GM12878 (cell line): ENCODE measurements at regions not wholly inside any gene's neighbourhood (a gene's known extent, or its start where the extent isn't known, plus 50 kb on each side); places are given as distances from the start of the nearest gene placed in this dataset.

Experiments used
- BRCA1 ChIP-seq: IDR thresholded peaks from 2 replicates; pipeline ENCODE4 v1.6.1; 2011; ENCODE audit warnings: low read depth, low read length, improper control_type of control experiment
- CHD1 ChIP-seq: IDR thresholded peaks from 2 replicates; pipeline ENCODE4 v1.6.1; 2012; ENCODE audit warnings: low read depth, low read length, improper control_type of control experiment
- CHD2 ChIP-seq: IDR thresholded peaks from 2 replicates; pipeline ENCODE4 v1.6.1; 2011; ENCODE audit warnings: low read depth, low read length, improper control_type of control experiment, borderline replicate concordance
- CTCF ChIP-seq, 3 experiments: IDR thresholded peaks in 2 of 3; conservative IDR thresholded peaks in 1 of 3; 2 replicates each; pipeline ENCODE4 v1.5.1; 2011; ENCODE audit warnings: low read depth in 3 of 3, low read length in 3 of 3, mild to moderate bottlenecking in 3 of 3, control low read depth in 2 of 3, moderate library complexity in 2 of 3, inconsistent platforms in 1 of 3, mixed read lengths in 1 of 3; ENCODE audit not compliant: control insufficient read depth in 2 of 3, insufficient read depth in 1 of 3; ENCODE audit errors: extremely low read depth in 1 of 3
- EGR1 ChIP-seq, 2 experiments: IDR thresholded peaks; 1 replicate in 1 of 2; 2 replicates in 1 of 2; pipeline ENCODE4 v1.6.1; 2011 to 2012; ENCODE audit warnings: low read depth in 2 of 2, low read length in 2 of 2, borderline replicate concordance in 1 of 2, mild to moderate bottlenecking in 1 of 2, moderate library complexity in 1 of 2
- EZH2 ChIP-seq: IDR thresholded peaks from 2 replicates; pipeline ENCODE4 v1.6.1; 2012; ENCODE audit warnings: low read depth, mild to moderate bottlenecking, control low read depth, inconsistent platforms, low read length, borderline replicate concordance; ENCODE audit not compliant: control insufficient read depth
- MEF2A ChIP-seq: IDR thresholded peaks from 2 replicates; pipeline ENCODE4 v1.6.1; 2011; ENCODE audit warnings: low read depth, mild to moderate bottlenecking, low read length, moderate library complexity; ENCODE audit not compliant: insufficient read depth
- NBN ChIP-seq: fragments of 450-650 bp; IDR thresholded peaks from 2 replicates; pipeline ENCODE4 v1.6.1; 2016
- POLR2AphosphoS5 ChIP-seq: IDR thresholded peaks from 2 replicates; pipeline ENCODE4 v1.6.1; 2011; ENCODE audit warnings: mild to moderate bottlenecking, low read length, inconsistent platforms
- SMARCA5 ChIP-seq: fragments of 450-650 bp; IDR thresholded peaks from 2 replicates; pipeline ENCODE4 v1.6.1; 2017; ENCODE audit warnings: mild to moderate bottlenecking
- SP1 ChIP-seq: IDR thresholded peaks from one replicate; pipeline ENCODE4 v1.6.1; 2011; ENCODE audit warnings: low read depth, low read length
- YY1 ChIP-seq: IDR thresholded peaks from 2 replicates; pipeline ENCODE4 v1.6.1; 2011; ENCODE audit warnings: low read depth, mild to moderate bottlenecking, low read length
- TF ChIP-seq, protein P1 (sequence below): IDR thresholded peaks from 2 replicates; pipeline ENCODE4 v1.6.1; 2011; ENCODE audit warnings: low read depth, mild to moderate bottlenecking, low read length, moderate library complexity, borderline replicate concordance; ENCODE audit errors: extremely low read depth
- TF ChIP-seq, protein P2 (sequence below): IDR thresholded peaks from 2 replicates; pipeline ENCODE4 v1.6.1; 2012; ENCODE audit warnings: mild to moderate bottlenecking, low read depth, low read length

GRCh38 chr12:60120199-60120598 lies 524.4 kb downstream of the SLC16A7 start:
- no peak for TF ChIP-seq BRCA1
- no peak for TF ChIP-seq CHD2
- TF ChIP-seq SMARCA5 = no peak
- TF ChIP-seq MEF2A = no peak
- no peak for TF ChIP-seq NBN
- TF ChIP-seq, protein P1, sequence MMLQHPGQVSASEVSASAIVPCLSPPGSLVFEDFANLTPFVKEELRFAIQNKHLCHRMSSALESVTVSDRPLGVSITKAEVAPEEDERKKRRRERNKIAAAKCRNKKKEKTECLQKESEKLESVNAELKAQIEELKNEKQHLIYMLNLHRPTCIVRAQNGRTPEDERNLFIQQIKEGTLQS = no peak
- no peak for TF ChIP-seq CHD1
- no peak for TF ChIP-seq EZH2
- TF ChIP-seq CTCF (IDR thresholded peaks at IDR 0.05 in 2 of 3, conservative IDR thresholded peaks at IDR 0.05 in 1 of 3; ENCODE audit: control insufficient read depth in 2 of 3, extremely low read depth in 1 of 3, insufficient read depth in 1 of 3, low read depth in 3 of 3, low read length in 3 of 3) = no peak
- TF ChIP-seq EGR1 (IDR thresholded peaks at IDR 0.05; ENCODE audit: borderline replicate concordance in 1 of 2, low read depth in 2 of 2, low read length in 2 of 2) = no peak
- no peak for TF ChIP-seq SP1
- no peak for TF ChIP-seq YY1
- TF ChIP-seq POLR2AphosphoS5 = no peak
- TF ChIP-seq, protein P2, sequence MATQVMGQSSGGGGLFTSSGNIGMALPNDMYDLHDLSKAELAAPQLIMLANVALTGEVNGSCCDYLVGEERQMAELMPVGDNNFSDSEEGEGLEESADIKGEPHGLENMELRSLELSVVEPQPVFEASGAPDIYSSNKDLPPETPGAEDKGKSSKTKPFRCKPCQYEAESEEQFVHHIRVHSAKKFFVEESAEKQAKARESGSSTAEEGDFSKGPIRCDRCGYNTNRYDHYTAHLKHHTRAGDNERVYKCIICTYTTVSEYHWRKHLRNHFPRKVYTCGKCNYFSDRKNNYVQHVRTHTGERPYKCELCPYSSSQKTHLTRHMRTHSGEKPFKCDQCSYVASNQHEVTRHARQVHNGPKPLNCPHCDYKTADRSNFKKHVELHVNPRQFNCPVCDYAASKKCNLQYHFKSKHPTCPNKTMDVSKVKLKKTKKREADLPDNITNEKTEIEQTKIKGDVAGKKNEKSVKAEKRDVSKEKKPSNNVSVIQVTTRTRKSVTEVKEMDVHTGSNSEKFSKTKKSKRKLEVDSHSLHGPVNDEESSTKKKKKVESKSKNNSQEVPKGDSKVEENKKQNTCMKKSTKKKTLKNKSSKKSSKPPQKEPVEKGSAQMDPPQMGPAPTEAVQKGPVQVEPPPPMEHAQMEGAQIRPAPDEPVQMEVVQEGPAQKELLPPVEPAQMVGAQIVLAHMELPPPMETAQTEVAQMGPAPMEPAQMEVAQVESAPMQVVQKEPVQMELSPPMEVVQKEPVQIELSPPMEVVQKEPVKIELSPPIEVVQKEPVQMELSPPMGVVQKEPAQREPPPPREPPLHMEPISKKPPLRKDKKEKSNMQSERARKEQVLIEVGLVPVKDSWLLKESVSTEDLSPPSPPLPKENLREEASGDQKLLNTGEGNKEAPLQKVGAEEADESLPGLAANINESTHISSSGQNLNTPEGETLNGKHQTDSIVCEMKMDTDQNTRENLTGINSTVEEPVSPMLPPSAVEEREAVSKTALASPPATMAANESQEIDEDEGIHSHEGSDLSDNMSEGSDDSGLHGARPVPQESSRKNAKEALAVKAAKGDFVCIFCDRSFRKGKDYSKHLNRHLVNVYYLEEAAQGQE = no peak
